GM23248 (cell line): ENCODE measurements at regions not wholly inside any gene's neighbourhood (a gene's known extent, or its start where the extent isn't known, plus 50 kb on each side); places are given as distances from the start of the nearest gene placed in this dataset.

Experiments used
- EZH2 ChIP-seq: fragments of 200-600 bp; sonication (generic); IDR thresholded peaks from 2 replicates; pipeline ENCODE4 v1.6.1; 2018; ENCODE audit warnings: antibody characterized with exemption, mild to moderate bottlenecking; ENCODE audit not compliant: insufficient read depth, poor library complexity, severe bottlenecking
- EZH2phosphoT487 ChIP-seq: fragments of 200-600 bp; sonication (generic); IDR thresholded peaks from 2 replicates; pipeline ENCODE4 v1.6.1; 2018; ENCODE audit warnings: antibody characterized with exemption, moderate library complexity, mild to moderate bottlenecking, low read depth; ENCODE audit not compliant: insufficient read depth

DNA sequence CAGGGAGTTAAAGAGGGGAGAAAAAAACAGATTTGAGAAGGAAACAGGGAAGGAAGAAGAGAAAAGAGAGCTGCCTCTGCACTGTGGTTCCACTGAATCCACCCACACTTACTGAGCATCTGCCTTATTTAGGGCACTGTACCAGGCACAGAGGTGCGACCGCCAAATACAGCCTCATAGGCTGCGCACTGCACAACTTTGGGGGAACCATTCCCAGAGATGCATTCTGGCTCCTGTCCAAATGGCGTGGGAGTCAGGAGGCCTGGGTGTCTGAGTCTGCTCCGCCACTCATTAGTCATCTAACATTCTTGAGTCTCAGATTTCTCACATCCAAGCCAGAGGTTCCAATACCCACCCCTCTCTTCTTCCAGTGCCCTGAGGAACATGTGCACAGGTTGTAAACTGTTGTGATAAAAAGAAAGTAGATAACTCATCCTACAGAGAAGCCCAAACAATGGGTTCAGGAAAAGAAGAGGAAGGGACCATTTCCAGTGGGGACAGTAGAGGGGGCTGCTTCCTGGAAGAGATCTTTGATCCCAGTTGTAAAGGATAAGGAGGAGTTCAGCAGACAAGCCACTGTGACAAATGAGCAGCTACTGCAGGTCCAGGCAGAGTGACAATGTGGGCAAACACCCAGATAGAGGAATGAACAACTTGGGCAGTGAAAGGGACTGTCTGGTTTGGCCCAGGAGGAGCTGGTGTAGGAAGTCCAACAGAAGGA lies 254.6 kb downstream of the UACA start:
- no peak for TF ChIP-seq EZH2
- no peak for TF ChIP-seq EZH2phosphoT487
